ENCODE measurements at regions not wholly inside any gene's neighbourhood (a gene's known extent, or its start where the extent isn't known, plus 50 kb on each side); places are given as distances from the start of the nearest gene placed in this dataset.

GRCh38 chr20:58141971-58142842, 86.2 kb downstream of the ANKRD60 start:
- Histone ChIP-seq H3K36me3 (no peaks in the 10 kb centered on the region), H3K27me3 (peaks cover 0 to 49% (median 37%) of the 10 kb centered on the region in 7 donors), H3K27ac (no peak overlapping the region), H3K4me1 (no peaks in the 10 kb centered on the region), H3K9me3 (peaks cover 0 to 4% (median 0%) of the 10 kb centered on the region in 11 donors), H3K4me3 (no peak overlapping the region)
- no peak for TF ChIP-seq CTCF (IDR thresholded peaks at IDR 0.05)
- no peak for ATAC-seq
- 86 to 88% methylated on average over 19 of the region's 19 CpGs for WGBS, 2 donors
- DNase-seq, result no peak
- intact Hi-C loops (cut with DNase I), result no loop called here

GRCh38 chr20:58141496-58141895, 87.0 kb downstream of the ANKRD60 start:
- H3K4me1 ChIP-seq, result no peaks in the 10 kb centered on the region
- no peaks in the 10 kb centered on the region for H3K36me3 ChIP-seq
- intact Hi-C loops (cut with DNase I), result no loop called here
- peaks cover 0 to 49% (median 39%) of the 10 kb centered on the region in 7 donors for H3K27me3 ChIP-seq
- TF ChIP-seq CTCF (IDR thresholded peaks at IDR 0.05), result no peak
- no peak overlapping the region for H3K4me3 ChIP-seq
- H3K9me3 ChIP-seq, result no peaks in the 10 kb centered on the region
- WGBS, 2 donors, result 85 to 89% methylated on average over 4 of the region's 4 CpGs
- ATAC-seq (no peak), DNase-seq (no peak)
- no peak overlapping the region for H3K27ac ChIP-seq

GRCh38 chr20:58140787-58141425, 87.5 kb downstream of the ANKRD60 start:
- H3K27ac ChIP-seq, result no peak overlapping the region
- WGBS, 2 donors, result 72 to 73% methylated on average over 3 of the region's 3 CpGs
- intact Hi-C loops (cut with DNase I), result no loop called here
- H3K4me3 ChIP-seq, result no peak overlapping the region
- H3K9me3 ChIP-seq, result no peaks in the 10 kb centered on the region
- ATAC-seq (no peak), DNase-seq (no peak)
- no peaks in the 10 kb centered on the region for H3K4me1 ChIP-seq
- no peaks in the 10 kb centered on the region for H3K36me3 ChIP-seq
- TF ChIP-seq CTCF (IDR thresholded peaks at IDR 0.05), result no peak
- H3K27me3 ChIP-seq, result peaks cover 0 to 51% (median 44%) of the 10 kb centered on the region in 7 donors

- Histone ChIP-seq H3K9me3 (no peaks in the 10 kb centered on the region), H3K36me3 (no peaks in the 10 kb centered on the region), H3K27ac (no peak overlapping the region), H3K27me3 (peaks cover 0 to 55% (median 46%) of the 10 kb centered on the region in 7 donors), H3K4me3 (no peak overlapping the region), H3K4me1 (peaks cover 0 to 6% (median 0%) of the 10 kb centered on the region in 9 donors)
- WGBS, 2 donors, result 83 to 87% methylated on average over 19 of the region's 19 CpGs
- DNase-seq (no peak), ATAC-seq (no peak)
- no peak for TF ChIP-seq CTCF (IDR thresholded peaks at IDR 0.05)
- intact Hi-C loops (cut with DNase I), result no loop called here
These were observed 88.3 kb downstream of the ANKRD60 start for GRCh38 chr20:58139849-58140786.

All from heart right ventricle (tissue), 16 donors.